Fibroblast of mammary gland (primary cell): ENCODE measurements at regions not wholly inside any gene's neighbourhood (a gene's known extent, or its start where the extent isn't known, plus 50 kb on each side); places are given as distances from the start of the nearest gene placed in this dataset.
"Not testable (repeated sequence)": the region's sequence is repeated elsewhere in the genome, so short reads cannot be mapped to it uniquely, and the experiment has no call there.

Experiments used
- DNase-seq: peaks from one replicate; pipeline ENCODE4 v3.0.0-alpha.2; 2010; ENCODE audit warnings: low read depth
- H3K4me3 ChIP-seq: 2 replicates; pipeline ENCODE4 v1.5.1; 2011; ENCODE audit warnings: low read depth, mild to moderate bottlenecking, low read length, moderate library complexity; ENCODE audit not compliant: control insufficient read depth
- CTCF ChIP-seq: conservative IDR thresholded peaks from 2 replicates; pipeline ENCODE4 v1.5.1; 2011; ENCODE audit warnings: low read depth, low read length, inconsistent platforms; ENCODE audit not compliant: control insufficient read depth, insufficient read depth

GRCh38 chr2:208793434-208793833 lies 386.8 kb downstream of the PTH2R start:
- TF ChIP-seq CTCF: no peak
- no peak overlapping the region for H3K4me3 ChIP-seq
- DNase-seq: no peak

- TF ChIP-seq CTCF: no peak
- DNase-seq: no peak
- H3K4me3 ChIP-seq: no peak overlapping the region
These were observed 387.8 kb downstream of the PTH2R start for GRCh38 chr2:208794288-208794975.

GRCh38 chr2:208798698-208799097 lies 392.1 kb downstream of the PTH2R start:
- no peak for TF ChIP-seq CTCF
- no peak for DNase-seq
- H3K4me3 ChIP-seq: no peak overlapping the region

GRCh38 chr2:208799397-208799796 lies 392.8 kb downstream of the PTH2R start:
- H3K4me3 ChIP-seq: no peak overlapping the region
- no peak for DNase-seq
- TF ChIP-seq CTCF: no peak

GRCh38 chr2:208800887-208801286 lies 394.3 kb downstream of the PTH2R start:
- DNase-seq, H3K4me3 ChIP-seq: not testable (repeated sequence)

- no peak for TF ChIP-seq CTCF
- DNase-seq: no peak
- H3K4me3 ChIP-seq: no peak overlapping the region
These were observed 401.2 kb downstream of the PTH2R start for GRCh38 chr2:208807756-208808155.

GRCh38 chr2:208811885-208812284 lies 405.3 kb downstream of the PTH2R start:
- not testable (repeated sequence) for H3K4me3 ChIP-seq, DNase-seq

- DNase-seq: no peak
- no peak for TF ChIP-seq CTCF
- H3K4me3 ChIP-seq: no peak overlapping the region
These were observed 412.6 kb downstream of the PTH2R start for GRCh38 chr2:208819190-208819589.
